SU-DHL-6 (cell line): ENCODE measurements at regions not wholly inside any gene's neighbourhood (a gene's known extent, or its start where the extent isn't known, plus 50 kb on each side); places are given as distances from the start of the nearest gene placed in this dataset.

Source experiments
- EZH2phosphoT487 ChIP-seq: fragments of 200-600 bp; sonication (generic), shearing (Covaris generic); conservative IDR thresholded peaks from 2 replicates; pipeline ENCODE4 v1.6.1; 2018; ENCODE audit warnings: mild to moderate bottlenecking, antibody characterized with exemption, low read length, moderate library complexity, mixed read lengths
- TF ChIP-seq, protein P1 (sequence below): fragments of 200-600 bp; sonication (generic); IDR thresholded peaks from one replicate; pipeline ENCODE4 v1.5.1; 2017; ENCODE audit warnings: antibody characterized with exemption, mild to moderate bottlenecking, low read length, moderate library complexity; ENCODE audit not compliant: insufficient read depth, poor library complexity, severe bottlenecking

DNA sequence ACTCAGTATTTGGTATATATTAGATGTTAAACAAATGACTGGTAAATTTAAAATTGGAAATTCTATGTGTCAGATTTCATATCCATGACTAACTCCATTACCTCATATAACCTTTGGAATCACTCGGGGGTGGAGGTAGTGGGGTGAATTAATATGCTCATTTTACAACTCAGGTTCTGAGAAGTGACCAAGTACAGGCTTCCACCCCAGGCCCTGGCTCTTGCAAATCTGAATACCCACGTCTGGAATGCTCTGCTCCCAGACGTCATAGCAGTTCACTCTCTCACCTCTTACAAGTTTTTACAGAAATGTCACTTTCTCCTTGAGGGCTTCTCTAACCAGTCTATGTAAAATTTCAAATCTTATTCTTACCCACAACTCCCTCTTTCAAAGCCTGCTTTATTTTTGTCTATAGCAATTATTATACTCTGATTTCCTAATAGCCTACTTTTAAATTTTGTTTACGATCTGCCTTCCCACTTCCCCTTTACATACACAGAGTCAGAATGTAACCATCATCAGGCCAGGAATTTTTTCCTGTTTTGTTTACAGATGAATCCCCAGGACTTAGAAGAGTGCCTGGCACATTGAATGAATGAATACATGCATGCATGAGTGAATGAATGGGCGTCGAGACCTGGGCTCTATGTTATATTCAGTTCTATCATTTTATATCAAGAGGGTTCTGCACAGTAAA is 134.1 kb upstream of the IFNE start:
- TF ChIP-seq, protein P1, sequence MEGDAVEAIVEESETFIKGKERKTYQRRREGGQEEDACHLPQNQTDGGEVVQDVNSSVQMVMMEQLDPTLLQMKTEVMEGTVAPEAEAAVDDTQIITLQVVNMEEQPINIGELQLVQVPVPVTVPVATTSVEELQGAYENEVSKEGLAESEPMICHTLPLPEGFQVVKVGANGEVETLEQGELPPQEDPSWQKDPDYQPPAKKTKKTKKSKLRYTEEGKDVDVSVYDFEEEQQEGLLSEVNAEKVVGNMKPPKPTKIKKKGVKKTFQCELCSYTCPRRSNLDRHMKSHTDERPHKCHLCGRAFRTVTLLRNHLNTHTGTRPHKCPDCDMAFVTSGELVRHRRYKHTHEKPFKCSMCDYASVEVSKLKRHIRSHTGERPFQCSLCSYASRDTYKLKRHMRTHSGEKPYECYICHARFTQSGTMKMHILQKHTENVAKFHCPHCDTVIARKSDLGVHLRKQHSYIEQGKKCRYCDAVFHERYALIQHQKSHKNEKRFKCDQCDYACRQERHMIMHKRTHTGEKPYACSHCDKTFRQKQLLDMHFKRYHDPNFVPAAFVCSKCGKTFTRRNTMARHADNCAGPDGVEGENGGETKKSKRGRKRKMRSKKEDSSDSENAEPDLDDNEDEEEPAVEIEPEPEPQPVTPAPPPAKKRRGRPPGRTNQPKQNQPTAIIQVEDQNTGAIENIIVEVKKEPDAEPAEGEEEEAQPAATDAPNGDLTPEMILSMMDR: no peak
- TF ChIP-seq EZH2phosphoT487: no peak
